ENCODE measurements at regions not wholly inside any gene's neighbourhood (a gene's known extent, or its start where the extent isn't known, plus 50 kb on each side); places are given as distances from the start of the nearest gene placed in this dataset.

GRCh38 chr1:193458628-193459027, 272.2 kb upstream of the B3GALT2 start:
- TF ChIP-seq POLR2AphosphoS5 (IDR thresholded peaks at IDR 0.05; ENCODE audit: low read depth, low read length), result no peak
- TF ChIP-seq SIN3A (IDR thresholded peaks at IDR 0.05; ENCODE audit: borderline replicate concordance, insufficient read depth, low read length), result no peak
- TF ChIP-seq TAF1 (IDR thresholded peaks at IDR 0.05; ENCODE audit: borderline replicate concordance, insufficient read depth, low read length), result no peak
- TF ChIP-seq, protein P1, sequence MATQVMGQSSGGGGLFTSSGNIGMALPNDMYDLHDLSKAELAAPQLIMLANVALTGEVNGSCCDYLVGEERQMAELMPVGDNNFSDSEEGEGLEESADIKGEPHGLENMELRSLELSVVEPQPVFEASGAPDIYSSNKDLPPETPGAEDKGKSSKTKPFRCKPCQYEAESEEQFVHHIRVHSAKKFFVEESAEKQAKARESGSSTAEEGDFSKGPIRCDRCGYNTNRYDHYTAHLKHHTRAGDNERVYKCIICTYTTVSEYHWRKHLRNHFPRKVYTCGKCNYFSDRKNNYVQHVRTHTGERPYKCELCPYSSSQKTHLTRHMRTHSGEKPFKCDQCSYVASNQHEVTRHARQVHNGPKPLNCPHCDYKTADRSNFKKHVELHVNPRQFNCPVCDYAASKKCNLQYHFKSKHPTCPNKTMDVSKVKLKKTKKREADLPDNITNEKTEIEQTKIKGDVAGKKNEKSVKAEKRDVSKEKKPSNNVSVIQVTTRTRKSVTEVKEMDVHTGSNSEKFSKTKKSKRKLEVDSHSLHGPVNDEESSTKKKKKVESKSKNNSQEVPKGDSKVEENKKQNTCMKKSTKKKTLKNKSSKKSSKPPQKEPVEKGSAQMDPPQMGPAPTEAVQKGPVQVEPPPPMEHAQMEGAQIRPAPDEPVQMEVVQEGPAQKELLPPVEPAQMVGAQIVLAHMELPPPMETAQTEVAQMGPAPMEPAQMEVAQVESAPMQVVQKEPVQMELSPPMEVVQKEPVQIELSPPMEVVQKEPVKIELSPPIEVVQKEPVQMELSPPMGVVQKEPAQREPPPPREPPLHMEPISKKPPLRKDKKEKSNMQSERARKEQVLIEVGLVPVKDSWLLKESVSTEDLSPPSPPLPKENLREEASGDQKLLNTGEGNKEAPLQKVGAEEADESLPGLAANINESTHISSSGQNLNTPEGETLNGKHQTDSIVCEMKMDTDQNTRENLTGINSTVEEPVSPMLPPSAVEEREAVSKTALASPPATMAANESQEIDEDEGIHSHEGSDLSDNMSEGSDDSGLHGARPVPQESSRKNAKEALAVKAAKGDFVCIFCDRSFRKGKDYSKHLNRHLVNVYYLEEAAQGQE (IDR thresholded peaks at IDR 0.05; ENCODE audit: insufficient read depth in 1 of 2, low read depth in 2 of 2, low read length in 2 of 2), result no peak
- no peak for TF ChIP-seq FOXP2 (optimal IDR thresholded peaks at IDR 0.05; ENCODE audit: borderline replicate concordance, extremely low read depth, extremely low read length, insufficient read depth)
